Pulmonary artery endothelial cell (primary cell): ENCODE measurements at regions not wholly inside any gene's neighbourhood (a gene's known extent, or its start where the extent isn't known, plus 50 kb on each side); places are given as distances from the start of the nearest gene placed in this dataset.

ENCODE experiments used
- DNase-seq: peaks from one replicate; pipeline ENCODE4 v3.0.0-alpha.2; 2011; ENCODE audit warnings: low read depth, low spot score

DNA sequence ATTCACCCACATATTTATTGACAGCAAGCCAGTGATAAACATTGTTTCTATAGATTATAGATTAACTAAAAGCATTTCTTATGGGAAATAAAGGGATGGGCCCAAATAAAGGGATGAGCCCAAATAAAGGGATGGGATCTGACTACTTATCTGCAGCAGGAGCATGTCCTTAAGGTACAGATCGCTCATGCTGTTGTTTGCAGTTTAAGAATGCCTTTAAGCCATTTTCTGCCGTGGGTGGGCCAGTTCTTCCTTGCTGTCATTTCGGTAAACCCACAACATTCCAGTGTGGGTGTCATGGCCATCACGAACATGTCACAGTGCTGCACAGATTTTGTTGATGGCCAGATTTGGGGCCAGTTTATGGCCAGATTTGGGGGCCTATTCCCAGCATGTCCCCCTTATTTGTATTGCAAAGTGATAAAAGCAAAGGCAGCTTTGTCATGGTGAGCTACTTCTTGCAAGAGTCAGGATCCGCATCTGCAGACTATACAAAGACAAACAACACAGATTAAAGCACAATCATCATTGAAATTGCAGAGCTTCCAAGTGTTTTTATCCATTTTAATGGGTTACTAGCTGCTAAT, 700.7 kb downstream of the LRFN5 start:
- DNase-seq = no peak

DNA sequence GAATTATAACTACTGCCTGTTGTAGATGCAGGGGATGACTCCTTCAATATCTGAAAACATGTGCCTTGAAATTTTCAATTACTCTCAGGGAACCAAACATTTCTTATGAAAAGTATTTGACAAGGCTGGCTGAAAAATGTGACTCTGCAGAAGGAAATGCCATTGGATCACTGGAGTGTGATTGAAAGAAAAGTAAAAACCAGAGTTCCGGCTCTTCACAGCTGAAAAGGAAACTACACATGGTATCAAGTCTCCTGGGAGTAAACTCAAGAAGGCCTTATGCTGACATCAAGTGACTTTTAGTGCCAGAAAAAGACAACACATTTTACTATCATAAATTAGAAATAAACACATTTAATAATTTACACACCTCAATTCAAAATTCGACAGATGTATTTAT, 693.0 kb downstream of the LRFN5 start:
- no peak for DNase-seq

- no peak for DNase-seq
Observed at GRCh38 chr14:42293180-42293579, 686.5 kb downstream of the LRFN5 start.

- DNase-seq = no peak
Observed at GRCh38 chr14:42277840-42278239, 671.2 kb downstream of the LRFN5 start.

DNA sequence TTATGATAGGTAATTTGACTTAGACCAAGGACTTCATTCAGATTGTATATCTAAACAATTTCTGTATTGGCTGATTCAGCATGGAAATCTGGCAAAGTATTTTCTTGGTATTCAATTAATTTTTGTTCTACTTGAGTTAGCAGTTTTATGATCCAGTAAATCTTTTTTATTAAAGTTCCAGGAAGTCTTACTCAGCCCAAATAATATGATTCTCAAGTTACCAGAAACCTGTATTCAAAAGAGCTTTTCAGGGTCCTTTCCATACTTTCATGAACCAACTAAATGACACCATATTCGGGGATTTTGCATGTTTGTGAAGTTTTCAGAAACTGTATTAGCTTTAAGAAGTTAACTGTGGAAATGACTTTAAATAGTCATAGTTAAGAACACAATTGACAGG, 662.6 kb downstream of the LRFN5 start:
- DNase-seq = no peak

- DNase-seq = no peak
Observed at GRCh38 chr14:42248131-42248530, 641.5 kb downstream of the LRFN5 start.

GRCh38 chr14:42241101-42241500, 634.4 kb downstream of the LRFN5 start:
- DNase-seq = no peak

DNA sequence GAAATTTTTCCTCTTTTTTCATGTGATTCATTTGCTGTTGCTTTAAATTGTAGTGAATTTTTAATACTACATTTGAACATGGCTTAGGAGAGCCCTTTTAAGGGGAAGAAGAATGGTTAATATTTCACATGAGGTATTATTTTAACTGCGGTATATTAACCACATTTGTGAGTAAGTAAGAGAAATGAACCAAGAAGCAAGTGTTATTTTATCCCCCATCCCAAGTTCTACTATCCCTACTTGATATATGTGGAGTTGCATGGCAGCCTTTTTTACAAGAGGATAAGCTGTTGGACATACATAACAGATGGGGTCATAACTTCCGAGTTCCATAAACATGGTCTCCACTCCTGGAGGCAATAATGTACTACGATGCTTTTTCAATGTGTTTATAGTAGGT, 623.3 kb downstream of the LRFN5 start:
- DNase-seq = no peak

DNA sequence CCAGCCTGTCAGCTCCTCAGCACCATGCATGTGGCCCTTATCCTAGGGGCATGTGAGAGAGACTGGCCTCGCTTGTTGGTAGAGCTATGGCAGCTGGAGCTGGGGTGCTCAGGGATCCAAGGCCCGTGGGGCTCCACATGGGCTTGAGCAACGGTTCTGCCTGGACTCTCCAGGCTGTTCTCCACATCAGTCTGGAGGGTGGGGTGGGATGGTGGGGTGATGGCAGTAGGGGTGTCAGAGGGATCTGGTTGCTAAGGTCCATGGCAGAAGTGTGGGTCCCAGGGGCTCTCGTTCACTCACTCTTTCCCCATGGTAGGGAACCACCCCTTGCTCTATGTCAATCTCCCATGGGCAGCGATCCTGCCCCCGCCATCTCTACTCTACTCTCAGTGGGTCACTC, 622.6 kb downstream of the LRFN5 start:
- DNase-seq = no peak

DNA sequence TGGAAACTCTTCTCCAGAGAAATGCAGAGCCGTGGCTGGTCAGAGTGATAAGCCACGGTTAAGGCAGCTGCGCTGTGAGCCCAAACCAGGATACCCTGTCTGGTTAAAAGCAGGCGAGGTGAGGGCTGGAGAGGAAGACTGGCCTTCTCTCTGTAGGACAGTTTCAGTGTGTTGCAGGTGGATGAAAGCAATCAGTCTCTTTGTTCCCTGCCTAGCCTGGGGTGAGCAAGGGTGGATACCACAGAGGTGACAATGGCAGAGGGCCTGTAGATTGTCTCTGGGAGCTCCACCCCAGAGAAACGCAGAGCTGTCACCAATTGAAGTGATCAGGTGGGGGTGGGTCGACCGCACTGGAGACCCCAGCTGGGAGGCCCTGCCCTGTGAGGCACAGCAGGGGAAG, 621.9 kb downstream of the LRFN5 start:
- DNase-seq = no peak

DNA sequence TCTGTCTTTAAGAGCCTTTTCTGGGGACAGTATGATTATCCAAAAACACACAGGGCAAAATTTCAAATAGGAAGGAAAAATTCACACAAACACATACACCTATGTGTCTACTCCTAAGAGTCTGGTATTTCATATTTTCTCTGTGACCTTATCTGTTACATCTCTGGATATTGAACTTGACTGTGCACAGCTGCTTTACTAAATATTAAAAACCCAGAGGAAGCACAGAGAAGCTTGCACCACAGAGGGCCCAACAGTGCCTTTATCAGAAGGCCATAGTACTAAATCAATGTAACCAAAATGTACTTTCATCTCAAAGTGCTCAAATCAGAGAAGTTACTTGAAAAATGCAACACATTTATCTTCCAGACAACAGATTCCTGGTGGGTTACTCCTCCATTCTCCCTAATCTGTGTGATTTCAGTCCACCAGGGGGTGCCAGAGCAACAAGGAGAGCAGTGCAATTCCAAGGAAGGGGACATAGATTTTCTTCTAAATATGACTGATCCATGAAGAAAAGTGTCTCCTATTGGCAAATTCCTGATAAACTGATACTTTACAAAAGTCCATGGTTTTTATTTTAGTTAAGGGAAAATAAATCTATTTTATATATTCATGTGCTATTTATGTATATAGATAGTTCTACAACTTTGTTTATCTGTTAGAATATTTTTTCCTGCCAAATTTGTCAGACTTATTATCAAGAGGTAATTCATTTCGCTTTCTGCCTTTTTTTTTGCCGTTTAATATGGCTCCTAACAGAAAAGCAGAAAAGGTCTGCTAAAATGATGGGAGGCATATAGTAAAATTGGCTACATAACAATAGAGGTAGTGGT, 617.6 kb downstream of the LRFN5 start:
- no peak for DNase-seq

- no peak for DNase-seq
Observed at GRCh38 chr14:42222924-42223471, 616.3 kb downstream of the LRFN5 start.

DNA sequence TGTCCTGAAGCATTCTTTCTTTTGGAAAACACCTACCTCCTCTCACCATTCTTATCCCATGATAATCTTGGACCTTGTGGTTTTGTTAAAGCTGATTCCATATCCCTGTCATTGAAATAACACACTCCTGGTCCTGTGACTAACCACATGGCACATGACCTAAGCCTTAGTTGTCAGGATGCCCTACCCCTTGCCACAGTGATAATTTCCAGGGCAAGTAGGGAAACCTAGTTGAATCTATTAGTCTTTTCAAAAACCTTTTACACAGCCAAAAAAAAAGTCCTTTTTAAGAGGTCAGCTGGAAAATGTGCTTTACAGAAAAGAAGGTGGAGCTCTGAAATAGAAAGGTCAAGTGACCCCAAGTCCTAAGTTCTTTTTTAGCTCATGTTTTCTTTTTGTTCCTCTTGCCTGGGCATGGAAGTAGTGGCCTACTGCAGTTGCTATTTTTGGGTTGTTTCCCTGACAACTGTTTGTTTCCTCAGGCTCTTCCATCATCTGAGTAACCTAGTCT, 608.4 kb downstream of the LRFN5 start:
- DNase-seq = no peak

- DNase-seq = no peak
Observed at GRCh38 chr14:42200957-42201356, 594.3 kb downstream of the LRFN5 start.

DNA sequence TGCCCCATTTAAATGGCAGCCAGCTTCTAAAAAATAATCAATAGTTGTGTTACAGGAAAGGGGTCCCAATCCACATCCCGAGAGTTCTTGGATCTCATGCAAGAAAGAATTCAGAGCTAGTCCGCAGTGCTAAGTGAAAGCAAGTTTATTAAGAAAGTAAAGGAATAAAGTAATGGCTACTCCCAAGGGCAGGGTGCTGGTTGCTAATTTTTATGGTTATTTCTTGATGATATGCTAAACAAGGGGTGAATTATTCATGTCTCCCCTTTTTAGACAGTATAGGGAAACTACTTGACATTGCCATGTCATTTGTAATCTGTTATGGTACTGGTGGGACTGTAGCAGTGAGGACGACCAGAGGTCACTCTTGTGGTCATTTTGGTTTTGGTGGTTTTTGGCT, 591.3 kb downstream of the LRFN5 start:
- no peak for DNase-seq

DNA sequence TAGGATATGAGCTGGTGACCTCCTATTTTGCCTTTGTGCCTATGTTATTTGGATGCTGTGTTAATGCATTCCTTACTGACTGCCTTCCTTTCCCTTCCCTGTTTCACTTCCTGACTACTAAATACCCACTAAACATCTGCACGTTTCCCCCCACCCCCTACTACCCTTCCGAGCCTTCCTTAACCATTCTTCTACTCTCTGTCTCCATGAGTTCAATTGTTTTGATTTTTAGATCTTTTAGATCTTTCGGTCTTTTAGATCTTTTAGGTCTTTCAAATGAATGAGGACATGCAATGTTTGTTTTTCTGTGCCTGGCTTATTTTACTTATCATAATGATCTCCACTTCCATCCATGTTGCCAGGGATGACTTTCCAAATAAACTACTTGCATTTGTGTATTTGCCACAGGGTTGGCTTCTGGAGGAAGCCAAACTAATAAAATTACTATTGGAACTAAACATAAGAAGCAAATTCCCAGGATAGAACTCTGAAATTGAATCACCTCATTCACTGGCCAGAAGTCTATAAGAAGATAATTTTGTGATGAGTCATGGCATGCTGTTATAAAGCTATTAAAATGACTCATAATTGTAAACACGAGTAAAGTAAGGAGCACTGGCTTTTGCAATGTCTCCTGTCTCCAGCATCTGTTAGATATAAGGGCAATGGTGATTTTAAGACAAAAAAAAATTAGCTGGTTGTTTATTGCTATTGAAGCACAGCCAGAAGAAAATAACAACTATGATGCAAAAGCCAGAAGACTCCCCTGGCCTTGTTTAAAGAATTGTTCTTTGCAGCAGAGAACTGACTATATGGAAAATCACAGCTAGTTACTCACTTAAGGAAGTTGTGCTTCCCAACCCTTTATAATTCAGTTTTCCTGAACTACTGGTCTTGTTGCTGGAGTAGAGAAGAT, 586.3 kb downstream of the LRFN5 start:
- DNase-seq = no peak

- DNase-seq = no peak
Observed at GRCh38 chr14:42190744-42191143, 584.1 kb downstream of the LRFN5 start.

- DNase-seq = no peak
Observed at GRCh38 chr14:42187846-42188245, 581.2 kb downstream of the LRFN5 start.

DNA sequence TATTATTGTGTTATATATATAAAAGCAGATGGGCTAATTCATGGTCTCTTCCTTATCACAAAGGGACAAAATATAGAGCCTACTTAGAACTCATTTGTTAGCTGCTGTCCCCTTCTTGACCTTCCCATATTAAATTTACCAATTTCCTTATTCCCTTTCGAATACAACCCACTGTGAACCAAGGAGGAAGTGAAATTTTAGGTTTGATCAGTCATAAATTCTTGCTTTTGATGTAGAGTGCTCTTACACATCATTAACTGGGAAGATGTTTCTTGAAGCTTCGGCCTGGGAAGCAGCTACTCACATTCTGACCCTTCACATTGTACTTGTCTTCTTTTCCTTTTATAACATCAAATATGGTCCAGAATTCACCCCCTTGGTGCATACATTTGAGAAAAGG, 579.0 kb downstream of the LRFN5 start:
- DNase-seq = no peak

GRCh38 chr14:42174357-42174756, 567.7 kb downstream of the LRFN5 start:
- DNase-seq = no peak

- no peak for DNase-seq
Observed at GRCh38 chr14:42173206-42173605, 566.5 kb downstream of the LRFN5 start.

GRCh38 chr14:42172304-42172703, 565.6 kb downstream of the LRFN5 start:
- DNase-seq = no peak
